IPS-NIHi11 (cell line): ENCODE measurements at regions not wholly inside any gene's neighbourhood (a gene's known extent, or its start where the extent isn't known, plus 50 kb on each side); places are given as distances from the start of the nearest gene placed in this dataset.

Source experiments
- DNase-seq: peaks from one replicate; pipeline ENCODE4 v3.0.0; 2012; ENCODE audit warnings: mixed read lengths, low spot score

DNA sequence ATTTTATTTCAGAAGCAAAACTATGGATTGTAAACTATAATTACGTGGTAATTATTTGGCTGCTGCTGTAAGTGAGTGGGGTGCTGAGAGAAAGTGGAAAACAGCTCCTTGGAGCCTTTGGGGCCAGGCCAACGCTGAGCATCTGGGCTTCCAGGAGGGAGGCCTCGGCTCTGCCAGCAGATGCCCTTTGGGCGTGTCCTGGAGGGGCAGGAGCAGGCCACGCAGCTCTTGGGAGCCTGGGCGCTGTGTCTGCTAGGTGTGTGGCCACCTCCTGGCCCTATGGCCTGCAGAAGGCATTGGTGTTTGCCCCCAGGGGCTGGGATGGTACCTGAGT, 423.3 kb downstream of the GLRX3 start:
- no peak for DNase-seq

GRCh38 chr10:130560116-130560515, 423.9 kb downstream of the GLRX3 start:
- DNase-seq: no peak

DNA sequence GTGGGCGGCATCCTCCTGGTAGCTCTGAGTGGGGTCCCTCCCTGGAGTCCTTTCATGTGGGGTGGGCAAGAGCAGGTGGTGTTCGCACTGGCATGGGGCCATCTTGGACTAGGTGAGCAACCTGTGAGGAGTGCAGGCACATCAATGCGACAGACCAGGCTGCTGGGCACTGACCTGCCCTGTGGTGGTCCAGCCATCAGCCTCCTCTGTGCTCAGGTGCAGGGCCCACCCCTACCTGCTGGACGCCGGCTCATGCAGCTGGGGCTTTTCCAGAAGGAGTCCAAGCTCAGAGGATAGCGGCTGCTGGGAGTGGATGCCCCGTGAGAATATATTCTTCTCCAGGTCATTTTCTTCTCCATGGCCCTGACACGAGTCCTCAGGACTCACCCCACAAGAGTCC, 424.4 kb downstream of the GLRX3 start:
- no peak for DNase-seq

GRCh38 chr10:130561681-130562080, 425.5 kb downstream of the GLRX3 start:
- no peak for DNase-seq

- DNase-seq: no peak
Measured at GRCh38 chr10:130567011-130567410, 430.8 kb downstream of the GLRX3 start.

DNA sequence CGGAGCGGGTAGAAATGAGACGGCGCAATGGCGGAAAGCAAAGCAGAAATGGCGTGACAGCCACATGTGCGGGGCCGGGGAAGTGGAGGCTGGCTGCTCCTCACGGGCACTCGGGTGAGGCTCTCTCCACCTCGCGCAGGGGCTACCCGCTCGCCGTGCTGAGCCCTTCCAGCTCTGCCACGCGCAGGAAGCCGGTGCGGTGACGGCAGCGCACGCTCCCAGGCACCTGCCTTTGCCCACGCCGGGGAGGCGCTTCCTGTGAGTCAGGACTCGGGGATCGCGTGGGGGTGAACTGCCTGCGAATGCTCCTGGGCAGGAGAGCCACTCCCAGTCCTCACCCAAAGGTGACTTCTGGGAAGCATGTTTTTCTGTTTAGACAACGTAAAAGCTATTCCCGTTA, 431.2 kb downstream of the GLRX3 start:
- DNase-seq: no peak

GRCh38 chr10:130568246-130568645, 432.1 kb downstream of the GLRX3 start:
- DNase-seq: no peak

GRCh38 chr10:130570074-130570473, 433.9 kb downstream of the GLRX3 start:
- DNase-seq: no peak

GRCh38 chr10:130571674-130572073, 435.5 kb downstream of the GLRX3 start:
- no peak for DNase-seq

- no peak for DNase-seq
Measured at GRCh38 chr10:130573446-130573845, 437.3 kb downstream of the GLRX3 start.

- no peak for DNase-seq
Measured at GRCh38 chr10:130575756-130576285, 439.6 kb downstream of the GLRX3 start.

DNA sequence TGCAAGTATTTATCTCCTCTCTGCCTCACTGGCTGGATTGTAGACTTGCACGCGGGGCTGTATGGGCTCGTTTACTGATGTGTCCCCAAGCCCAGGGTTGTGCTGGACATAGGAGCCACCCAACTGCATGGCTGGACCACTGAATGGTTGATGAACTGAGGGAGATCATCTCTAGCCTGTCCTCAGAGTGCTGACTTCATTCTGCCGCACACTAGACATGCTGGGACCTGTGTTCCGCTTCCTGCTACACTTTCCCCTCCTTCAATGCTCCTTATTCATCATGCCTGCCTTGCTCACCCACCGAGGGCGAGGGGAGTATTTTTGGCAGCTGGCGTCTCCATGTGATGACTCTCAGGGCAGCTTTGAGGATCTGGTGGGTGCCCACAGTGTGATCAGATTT, 440.2 kb downstream of the GLRX3 start:
- DNase-seq: no peak

DNA sequence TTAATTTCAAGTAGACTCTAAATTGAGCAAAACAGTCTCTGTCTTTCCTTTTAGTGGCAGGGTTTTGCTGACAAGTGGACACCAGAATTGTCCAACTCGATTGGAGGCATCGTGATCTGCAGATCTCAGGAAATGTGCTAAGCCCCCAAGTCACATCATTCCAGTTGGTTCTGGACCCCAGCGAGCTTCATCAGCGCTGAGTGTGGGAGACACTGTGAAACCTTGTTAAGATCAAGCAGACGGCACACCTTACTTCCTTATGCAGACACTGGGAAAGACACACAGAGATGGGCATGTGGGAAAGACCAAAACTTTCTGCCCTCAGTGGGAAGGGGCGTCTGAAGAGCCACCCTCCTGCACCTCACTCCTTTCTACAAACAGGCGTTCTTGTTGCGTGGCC, 440.8 kb downstream of the GLRX3 start:
- no peak for DNase-seq

DNA sequence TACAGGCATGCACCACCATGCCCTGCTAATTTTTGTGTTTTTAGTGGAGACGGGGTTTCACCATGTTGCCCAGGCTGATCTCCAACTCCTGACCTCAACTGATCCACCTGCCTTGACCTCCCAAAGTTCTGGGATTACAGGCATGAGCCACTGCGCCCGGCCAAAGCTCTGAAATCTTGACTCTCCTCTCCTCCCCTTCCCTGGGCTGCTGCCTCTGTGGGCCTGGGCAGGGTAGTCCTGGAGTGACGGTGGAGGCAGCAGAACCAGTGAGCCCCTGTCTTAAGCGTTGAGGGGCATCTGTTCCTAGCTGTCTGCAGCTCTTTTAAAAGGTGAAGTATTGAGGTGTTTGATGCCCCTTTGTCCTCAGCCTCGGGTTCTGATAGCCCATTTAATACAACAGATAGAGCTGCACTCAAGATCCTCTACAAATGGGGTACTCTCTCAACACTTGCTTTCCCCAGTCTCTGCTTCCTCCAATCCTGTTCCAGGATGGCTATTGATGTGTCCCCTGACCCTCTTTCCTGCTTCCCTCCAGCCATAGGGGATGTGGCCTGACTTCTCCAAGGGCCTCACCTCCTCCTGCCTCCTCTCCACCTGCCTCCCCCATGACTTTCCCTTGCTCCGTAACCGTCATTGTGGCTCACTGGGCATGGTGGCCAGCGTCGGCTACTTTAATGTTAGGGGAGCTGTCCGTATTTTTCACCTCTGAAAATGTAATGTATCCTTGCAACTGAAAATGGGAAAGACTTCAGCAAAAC, 442.5 kb downstream of the GLRX3 start:
- DNase-seq: no peak

- no peak for DNase-seq
Measured at GRCh38 chr10:130579913-130580312, 443.7 kb downstream of the GLRX3 start.

DNA sequence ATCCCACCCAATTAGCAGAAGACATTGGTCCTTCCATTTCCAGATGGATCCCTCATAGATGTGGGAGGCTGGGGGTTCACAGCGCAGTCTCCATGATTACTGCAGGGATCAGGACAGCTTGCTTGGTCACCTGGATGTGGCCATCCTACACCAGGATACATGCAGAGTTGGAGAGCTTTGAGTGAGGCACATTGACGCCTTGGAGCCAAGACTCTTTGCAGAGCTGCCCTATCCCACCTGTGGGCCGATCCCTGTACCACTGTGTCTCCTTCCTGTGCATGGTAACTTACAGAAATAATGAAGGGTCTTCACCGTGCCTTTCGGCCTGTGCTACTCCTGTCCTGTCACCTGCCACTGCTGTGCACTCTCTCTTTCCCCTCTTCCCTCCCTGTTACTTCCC, 444.8 kb downstream of the GLRX3 start:
- DNase-seq: no peak

DNA sequence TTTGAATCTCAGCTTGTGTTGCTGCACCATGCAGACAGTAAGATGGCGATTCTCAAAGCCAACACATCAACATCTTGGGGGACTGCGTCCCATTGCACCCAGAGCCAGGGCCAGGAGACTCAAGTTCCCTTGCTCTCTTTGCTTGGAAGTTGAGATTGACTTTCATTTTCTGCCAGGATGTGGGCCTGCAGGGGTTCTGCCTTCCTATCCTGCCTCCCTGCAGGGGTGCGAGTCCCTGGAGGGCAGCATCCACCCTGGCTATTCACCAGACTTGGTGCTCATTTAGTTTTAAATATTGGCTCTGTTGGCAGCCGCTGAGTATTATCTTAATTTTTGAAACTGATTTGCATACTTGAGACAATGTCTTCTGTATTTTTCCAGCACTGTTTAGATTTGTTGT, 451.5 kb downstream of the GLRX3 start:
- no peak for DNase-seq

GRCh38 chr10:130606001-130606405, 469.8 kb downstream of the GLRX3 start:
- DNase-seq: no peak

DNA sequence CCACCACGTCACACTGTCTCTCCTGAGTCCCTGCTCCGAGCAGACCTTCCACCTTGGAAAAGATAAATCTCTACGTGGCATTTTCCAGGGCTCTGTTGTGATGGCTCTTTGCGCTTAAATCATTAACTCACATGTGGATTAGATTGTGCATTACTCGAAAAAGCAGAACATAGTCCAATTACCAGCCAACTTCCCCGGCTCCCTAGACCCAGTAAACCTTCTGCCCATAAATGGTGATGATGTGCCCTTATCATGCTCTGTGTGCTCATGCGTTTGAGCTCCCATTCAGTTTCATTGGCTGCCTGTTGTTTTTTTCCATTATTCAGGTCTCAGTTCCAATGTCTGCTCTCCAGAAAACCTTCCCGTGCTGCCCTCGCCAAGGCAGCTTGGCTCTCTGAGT, 471.2 kb downstream of the GLRX3 start:
- no peak for DNase-seq

DNA sequence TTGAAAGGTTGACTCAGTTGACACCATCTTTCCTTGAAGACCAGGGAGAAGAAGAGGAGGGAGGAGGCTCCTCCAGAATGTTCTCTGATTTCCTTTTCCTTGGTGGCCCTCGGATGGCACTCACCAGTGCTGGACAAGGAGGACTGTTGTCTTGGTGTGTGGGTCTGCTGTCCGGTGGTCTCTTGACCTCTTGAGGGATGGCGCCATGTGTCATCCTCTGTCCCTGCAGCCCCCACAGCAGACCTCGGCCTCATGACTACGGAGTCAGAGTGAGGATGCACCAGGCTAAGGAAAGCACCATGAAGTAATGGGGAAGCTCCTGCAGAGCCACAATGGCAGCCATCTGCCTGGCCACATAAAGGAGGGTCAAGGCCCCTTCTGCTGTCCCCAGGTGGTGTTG, 475.0 kb downstream of the GLRX3 start:
- DNase-seq: no peak

GRCh38 chr10:130615457-130615856, 479.3 kb downstream of the GLRX3 start:
- DNase-seq: no peak

DNA sequence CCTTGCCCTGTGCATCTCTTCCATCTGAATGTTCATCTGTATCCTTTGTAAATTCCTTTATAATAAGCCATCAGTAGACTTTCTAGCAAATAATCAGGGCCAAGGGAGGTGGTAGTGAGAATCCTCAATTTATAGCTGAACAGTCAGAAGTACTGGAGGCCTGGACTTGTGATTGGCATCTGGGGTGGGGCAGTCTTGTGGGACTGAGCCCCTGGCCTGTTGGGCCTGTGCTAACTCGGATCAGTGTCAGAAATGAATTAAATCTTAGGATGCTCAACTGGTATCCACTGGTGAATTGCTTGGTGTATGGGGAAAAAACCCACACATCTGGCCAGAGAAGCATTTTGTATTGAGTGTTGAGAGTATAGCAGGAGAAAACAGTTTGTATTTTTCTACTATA, 481.8 kb downstream of the GLRX3 start:
- no peak for DNase-seq

DNA sequence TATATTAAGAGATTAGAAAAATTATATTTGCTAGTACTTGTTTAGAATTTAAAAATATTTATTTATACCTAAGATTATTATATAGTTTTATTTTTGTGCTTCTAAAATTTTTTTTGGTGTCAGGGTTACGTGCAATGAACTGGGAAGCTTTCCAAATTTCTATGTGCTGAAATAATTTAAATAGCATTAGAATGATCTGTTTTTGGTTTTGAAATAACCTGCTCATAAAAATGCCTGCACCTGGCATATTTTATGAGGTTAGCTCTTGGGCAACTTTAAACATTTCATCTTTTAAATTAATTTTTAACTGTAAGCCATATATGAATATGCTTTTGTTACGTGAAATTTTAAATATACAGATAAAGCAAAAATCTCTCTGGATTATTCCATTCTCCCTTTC, 482.5 kb downstream of the GLRX3 start:
- DNase-seq: no peak

GRCh38 chr10:130621231-130621775, 485.1 kb downstream of the GLRX3 start:
- DNase-seq: no peak
